ENCODE measurements at regions not wholly inside any gene's neighbourhood (a gene's known extent, or its start where the extent isn't known, plus 50 kb on each side); places are given as distances from the start of the nearest gene placed in this dataset.
A peak's percentile ranks its signal among the peaks of the same experiment; 100 is the strongest.

- Histone ChIP-seq H3K9ac (no peak overlapping the region), H3K27me3 (no peaks in the 10 kb centered on the region), H3K4me1 (no peaks in the 10 kb centered on the region), H3K27ac (no peak overlapping the region), H3K79me2 (ENCODE audit: low read depth) (no peaks in the 10 kb centered on the region), H3K36me3 (no peaks in the 10 kb centered on the region), H3K9me3 (ENCODE audit: low read depth) (no peaks in the 10 kb centered on the region), H2AFZ (replicated peaks) (no peak overlapping the region), H3K4me2 (no peak overlapping the region), H3K4me3 (no peak overlapping the region), H3F3A (ENCODE audit: low read depth) (no peaks in the 10 kb centered on the region), H4K20me1 (ENCODE audit: low read depth) (no peaks in the 10 kb centered on the region)
- Mint-ChIP-seq H3K36me3 (no peaks in the 10 kb centered on the region), H3K4me1 (peaks cover 14% of the 10 kb centered on the region), H3K4me3 (no peak overlapping the region), H3K9me3 (no peaks in the 10 kb centered on the region), H3K27me3 (ENCODE audit: insufficient read depth, low read depth) (peaks cover 3% of the 10 kb centered on the region), H3K27ac (no peak overlapping the region)
- TF ChIP-seq EZH2phosphoT487 (IDR thresholded peaks at IDR 0.05): no peak
- no peak for TF ChIP-seq EZH2 (IDR thresholded peaks at IDR 0.05)
- TF ChIP-seq CTCF (IDR thresholded peaks at IDR 0.05): no peak
- DNase-seq (ENCODE audit: low spot score): no peak
These were observed 109.6 kb upstream of the RPS23 start for GRCh38 chr5:82387819-82388166.

DNA sequence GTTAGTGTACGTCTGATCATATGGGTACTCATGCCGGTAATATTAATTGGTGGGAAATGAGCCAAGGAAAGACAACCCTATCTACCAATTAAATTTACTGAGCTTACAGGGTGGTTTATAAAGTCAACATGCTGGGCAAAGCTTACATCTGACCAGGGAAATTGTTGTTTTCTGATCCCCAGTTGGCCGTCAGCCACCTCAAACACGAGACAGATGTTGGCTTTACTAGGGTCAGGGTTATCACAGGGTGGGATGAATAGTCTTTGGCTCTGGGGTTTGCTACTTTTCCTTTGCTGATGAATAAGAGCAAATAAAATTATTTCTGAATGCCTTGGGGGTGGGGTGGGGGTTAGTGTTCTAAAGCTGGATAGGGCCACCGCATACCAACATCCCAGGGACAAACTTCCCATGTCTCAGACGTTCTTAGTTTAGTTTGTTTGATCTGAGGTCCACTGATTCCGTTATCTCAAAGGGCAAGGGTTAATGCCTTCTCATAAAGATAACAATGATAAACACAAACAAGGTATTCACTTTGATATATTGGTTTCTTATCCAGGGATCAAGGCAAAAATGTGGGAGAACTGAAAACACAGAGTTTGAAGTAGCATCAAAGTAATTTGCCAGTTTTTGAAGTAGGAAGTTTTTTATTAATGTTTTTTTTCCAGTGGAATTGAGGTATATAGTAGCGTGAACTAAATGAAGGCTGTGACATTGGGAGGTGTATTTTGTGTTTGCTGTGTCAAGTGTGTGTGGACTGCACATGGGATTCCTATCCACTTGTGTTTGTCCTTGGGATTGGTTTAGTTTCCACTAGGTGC lies 109.1 kb upstream of the RPS23 start:
- H3K27ac ChIP-seq: no peak overlapping the region
- H3K4me3 Mint-ChIP-seq: no peak overlapping the region
- H3K27ac Mint-ChIP-seq: peak overlapping the region; percentile 40
- H3K4me1 ChIP-seq: no peaks in the 10 kb centered on the region
- H3K27me3 ChIP-seq: no peaks in the 10 kb centered on the region
- H3K27me3 Mint-ChIP-seq (ENCODE audit: insufficient read depth, low read depth): peaks cover 3% of the 10 kb centered on the region
- no peaks in the 10 kb centered on the region for H3K9me3 ChIP-seq (ENCODE audit: low read depth)
- H2AFZ ChIP-seq (replicated peaks): no peak overlapping the region
- no peaks in the 10 kb centered on the region for H3K9me3 Mint-ChIP-seq
- H3K36me3 Mint-ChIP-seq: no peaks in the 10 kb centered on the region
- DNase-seq (ENCODE audit: low spot score): no peak
- no peak overlapping the region for H3K4me3 ChIP-seq
- H3F3A ChIP-seq (ENCODE audit: low read depth): no peaks in the 10 kb centered on the region
- no peaks in the 10 kb centered on the region for H3K79me2 ChIP-seq (ENCODE audit: low read depth)
- H3K9ac ChIP-seq: no peak overlapping the region
- H4K20me1 ChIP-seq (ENCODE audit: low read depth): no peaks in the 10 kb centered on the region
- no peak overlapping the region for H3K4me2 ChIP-seq
- no peaks in the 10 kb centered on the region for H3K36me3 ChIP-seq
- H3K4me1 Mint-ChIP-seq: peaks cover 14% of the 10 kb centered on the region
- TF ChIP-seq CTCF (IDR thresholded peaks at IDR 0.05) (no peak), EZH2phosphoT487 (IDR thresholded peaks at IDR 0.05) (no peak), EZH2 (IDR thresholded peaks at IDR 0.05) (no peak)

DNA sequence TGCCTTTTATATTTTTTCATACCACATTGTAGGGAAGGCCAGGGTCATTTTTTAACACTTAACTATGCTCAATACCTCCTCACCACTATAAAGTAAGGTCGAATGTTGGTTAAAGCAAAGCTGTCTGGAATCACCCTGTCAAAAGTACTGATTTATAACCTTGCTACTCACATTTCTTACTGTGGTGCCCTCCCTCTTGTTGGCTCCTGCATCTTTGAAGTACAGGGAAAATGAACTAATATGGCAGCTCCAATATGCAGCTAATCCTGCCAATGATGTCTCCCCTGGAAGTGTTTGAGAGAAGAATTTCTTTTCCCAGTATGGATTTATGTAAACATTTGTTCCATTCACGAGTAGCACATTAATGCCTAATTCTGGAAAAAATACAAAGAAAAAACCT lies 108.4 kb upstream of the RPS23 start:
- Histone ChIP-seq H3K36me3 (no peaks in the 10 kb centered on the region), H2AFZ (replicated peaks) (no peak overlapping the region), H3F3A (ENCODE audit: low read depth) (no peaks in the 10 kb centered on the region), H3K4me3 (no peak overlapping the region), H3K27me3 (no peaks in the 10 kb centered on the region), H3K4me1 (no peaks in the 10 kb centered on the region), H4K20me1 (ENCODE audit: low read depth) (no peaks in the 10 kb centered on the region), H3K9me3 (ENCODE audit: low read depth) (no peaks in the 10 kb centered on the region), H3K9ac (no peak overlapping the region), H3K79me2 (ENCODE audit: low read depth) (no peaks in the 10 kb centered on the region), H3K27ac (no peak overlapping the region), H3K4me2 (no peak overlapping the region)
- Mint-ChIP-seq H3K4me1 (peaks cover 14% of the 10 kb centered on the region), H3K36me3 (no peaks in the 10 kb centered on the region), H3K4me3 (no peak overlapping the region), H3K9me3 (no peaks in the 10 kb centered on the region), H3K27me3 (ENCODE audit: insufficient read depth, low read depth) (peaks cover 3% of the 10 kb centered on the region), H3K27ac (no peak overlapping the region)
- TF ChIP-seq EZH2 (IDR thresholded peaks at IDR 0.05) (no peak), CTCF (IDR thresholded peaks at IDR 0.05) (no peak)
- DNase-seq (ENCODE audit: low spot score): no peak
